Muscle layer of colon (tissue), 2 donors: ENCODE measurements at regions not wholly inside any gene's neighbourhood (a gene's known extent, or its start where the extent isn't known, plus 50 kb on each side); places are given as distances from the start of the nearest gene placed in this dataset.

ENCODE experiments used
- H3K27ac ChIP-seq: one replicate; pipeline ENCODE4 v1.7.0; 2013; ENCODE audit warnings: low read depth, mild to moderate bottlenecking, low read length, moderate library complexity
- H3K27me3 ChIP-seq, 2 donors: one replicate each; pipeline ENCODE4 v1.7.0; 2013; ENCODE audit warnings: low read length in 2 of 2, mild to moderate bottlenecking in 2 of 2; ENCODE audit not compliant: insufficient read depth in 2 of 2, control insufficient read depth in 1 of 2
- H3K36me3 ChIP-seq: one replicate; pipeline ENCODE4 v1.7.0; 2013; ENCODE audit warnings: mild to moderate bottlenecking, low read length; ENCODE audit not compliant: insufficient read depth
- H3K4me1 ChIP-seq: one replicate; pipeline ENCODE4 v1.7.0; 2013; ENCODE audit warnings: mild to moderate bottlenecking, low read length; ENCODE audit not compliant: insufficient read depth
- H3K4me3 ChIP-seq, 2 donors: one replicate each; pipeline ENCODE4 v1.7.0; 2013; ENCODE audit warnings: low read length in 2 of 2, low read depth in 1 of 2, mild to moderate bottlenecking in 1 of 2, moderate library complexity in 1 of 2
- H3K9ac ChIP-seq: one replicate; pipeline ENCODE4 v1.7.0; 2013; ENCODE audit warnings: low read length
- H3K9me3 ChIP-seq: one replicate; pipeline ENCODE4 v1.7.0; 2013; ENCODE audit warnings: mild to moderate bottlenecking, low read length
- donor health status: abdominal sarcoma.
- donor health status: Adenocarcinoma of cecum.

DNA sequence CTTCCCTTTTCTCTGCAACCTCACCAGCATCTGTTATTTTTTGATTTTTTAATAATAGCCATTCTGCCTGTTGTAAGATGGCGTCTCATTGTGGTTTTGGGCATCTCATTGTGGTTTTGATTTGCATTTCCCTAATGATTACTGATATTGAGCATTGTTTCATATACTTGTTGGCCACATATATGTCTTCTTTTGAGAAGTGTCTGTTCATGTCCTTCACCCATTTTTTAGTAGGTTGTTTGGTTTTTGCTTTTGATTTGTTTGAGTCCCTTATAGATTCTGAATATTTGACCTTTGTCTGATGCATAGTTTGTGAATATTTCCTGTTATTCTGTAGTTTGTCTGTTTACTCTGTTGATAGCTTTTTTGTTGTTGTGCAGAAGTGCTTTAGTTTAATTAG is 312.2 kb upstream of the TBC1D5 start:
- Histone ChIP-seq H3K4me3 (no peak overlapping the region), H3K27ac (no peak overlapping the region), H3K36me3 (no peaks in the 10 kb centered on the region), H3K4me1 (no peaks in the 10 kb centered on the region), H3K9ac (no peak overlapping the region), H3K27me3 (no peaks in the 10 kb centered on the region), H3K9me3 (no peaks in the 10 kb centered on the region)

- Histone ChIP-seq H3K9ac (no peak overlapping the region), H3K36me3 (no peaks in the 10 kb centered on the region), H3K27ac (no peak overlapping the region), H3K9me3 (no peaks in the 10 kb centered on the region), H3K4me1 (peaks cover 8% of the 10 kb centered on the region), H3K27me3 (no peaks in the 10 kb centered on the region), H3K4me3 (no peak overlapping the region)
Observed at GRCh38 chr3:18051306-18051705, 308.9 kb upstream of the TBC1D5 start.

DNA sequence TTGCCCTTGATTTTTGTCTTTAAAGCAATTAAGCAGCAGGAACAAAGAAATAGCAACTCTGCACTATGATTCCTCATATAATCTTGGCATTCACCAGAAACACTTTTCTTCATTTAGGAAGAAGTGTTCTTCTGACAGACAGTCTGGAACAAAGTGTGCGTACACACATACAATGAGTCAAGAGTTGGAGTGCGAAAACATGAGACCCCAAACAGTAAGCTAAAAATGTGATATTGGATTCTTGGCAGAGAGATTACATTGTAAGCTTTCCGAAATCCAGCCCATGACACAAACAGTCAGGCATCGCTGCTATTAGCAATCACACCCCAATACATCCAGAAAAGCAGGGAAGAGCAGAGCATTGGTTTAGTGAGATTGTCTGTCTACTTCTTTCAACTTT is 306.7 kb upstream of the TBC1D5 start:
- Histone ChIP-seq H3K27ac (no peak overlapping the region), H3K9me3 (no peaks in the 10 kb centered on the region), H3K9ac (no peak overlapping the region), H3K4me3 (no peak overlapping the region), H3K27me3 (no peaks in the 10 kb centered on the region), H3K36me3 (no peaks in the 10 kb centered on the region), H3K4me1 (peaks cover 13% of the 10 kb centered on the region)

GRCh38 chr3:18047052-18047451 is 304.6 kb upstream of the TBC1D5 start:
- Histone ChIP-seq H3K4me1 (peaks cover 13% of the 10 kb centered on the region), H3K9ac (no peak overlapping the region), H3K27ac (no peak overlapping the region), H3K36me3 (no peaks in the 10 kb centered on the region), H3K27me3 (no peaks in the 10 kb centered on the region), H3K9me3 (no peaks in the 10 kb centered on the region), H3K4me3 (no peak overlapping the region)

- Histone ChIP-seq H3K36me3 (no peaks in the 10 kb centered on the region), H3K9ac (no peak overlapping the region), H3K4me3 (no peak overlapping the region), H3K4me1 (peaks cover 13% of the 10 kb centered on the region), H3K27me3 (no peaks in the 10 kb centered on the region), H3K27ac (no peak overlapping the region), H3K9me3 (no peaks in the 10 kb centered on the region)
Observed at GRCh38 chr3:18046131-18046915, 303.9 kb upstream of the TBC1D5 start.

DNA sequence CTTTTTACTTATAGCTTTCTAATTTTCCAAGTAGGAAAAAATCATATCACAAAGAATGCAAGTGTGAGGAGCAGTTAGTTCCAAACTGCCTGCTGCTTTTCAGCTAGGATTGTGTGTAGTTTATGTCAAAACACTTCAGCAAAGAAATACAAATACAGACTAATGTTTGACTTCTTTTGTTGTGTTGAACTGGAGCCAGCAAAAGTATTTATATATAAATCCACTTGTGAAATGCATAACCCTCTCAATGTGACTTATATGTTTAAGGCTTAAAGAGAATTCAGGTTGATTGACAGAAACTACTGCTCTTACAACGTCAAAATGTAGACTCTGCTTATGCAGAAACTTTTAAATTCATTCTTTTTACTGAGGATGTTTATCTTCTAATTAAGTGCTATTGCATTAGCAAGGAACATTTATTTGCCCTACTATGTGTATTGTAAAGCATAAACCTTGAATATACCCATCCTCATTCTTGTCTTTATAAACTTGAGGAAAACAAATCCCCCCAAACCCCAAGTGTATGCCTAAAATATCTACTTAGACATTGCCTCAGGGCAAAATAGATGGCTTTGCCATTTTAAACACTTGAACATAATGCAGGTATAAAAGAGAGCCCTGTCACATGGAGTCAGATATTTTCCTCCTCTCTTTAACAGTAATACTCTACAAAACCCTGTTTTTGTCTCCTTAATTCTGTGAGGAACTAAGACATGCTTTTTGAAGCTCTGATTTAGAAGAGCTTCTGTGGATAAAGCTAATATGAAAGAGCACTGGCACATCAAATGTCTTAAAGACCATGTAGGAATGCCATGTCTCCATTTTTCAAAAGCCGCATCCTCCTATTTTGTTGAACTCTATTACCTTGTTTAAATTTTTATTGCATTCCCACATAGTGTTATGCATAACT is 302.8 kb upstream of the TBC1D5 start:
- Histone ChIP-seq H3K36me3 (no peaks in the 10 kb centered on the region), H3K27ac (no peak overlapping the region), H3K4me3 (no peak overlapping the region), H3K27me3 (no peaks in the 10 kb centered on the region), H3K9ac (no peak overlapping the region), H3K4me1 (peaks cover 13% of the 10 kb centered on the region), H3K9me3 (no peaks in the 10 kb centered on the region)

- Histone ChIP-seq H3K9me3 (no peaks in the 10 kb centered on the region), H3K27ac (no peak overlapping the region), H3K36me3 (no peaks in the 10 kb centered on the region), H3K27me3 (no peaks in the 10 kb centered on the region), H3K4me3 (no peak overlapping the region), H3K9ac (no peak overlapping the region), H3K4me1 (peaks cover 9% of the 10 kb centered on the region)
Observed at GRCh38 chr3:18044191-18044590, 301.8 kb upstream of the TBC1D5 start.

DNA sequence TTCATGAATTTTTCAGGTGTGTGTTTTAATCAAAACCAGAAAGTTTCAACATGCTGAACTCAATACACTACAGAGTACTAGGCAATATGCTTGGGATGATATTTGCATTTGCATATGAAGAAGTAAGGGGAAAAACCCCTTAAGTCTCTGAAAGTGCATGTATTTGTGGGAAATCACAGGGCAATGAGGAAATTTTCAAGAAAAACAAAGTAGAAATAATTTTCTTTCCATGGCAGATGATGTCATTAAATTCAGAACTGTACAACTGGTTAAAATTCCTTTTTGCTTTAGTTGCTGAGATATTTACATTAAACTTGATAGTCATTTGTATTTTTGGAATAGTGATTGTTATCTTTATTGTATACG is 294.0 kb upstream of the TBC1D5 start:
- H3K27ac ChIP-seq: no peak overlapping the region
- no peaks in the 10 kb centered on the region for H3K27me3 ChIP-seq
- H3K4me3 ChIP-seq: no peak overlapping the region
- no peaks in the 10 kb centered on the region for H3K4me1 ChIP-seq
- no peaks in the 10 kb centered on the region for H3K36me3 ChIP-seq
- no peak overlapping the region for H3K9ac ChIP-seq
- no peaks in the 10 kb centered on the region for H3K9me3 ChIP-seq

- no peak overlapping the region for H3K9ac ChIP-seq
- H3K36me3 ChIP-seq: no peaks in the 10 kb centered on the region
- no peak overlapping the region for H3K4me3 ChIP-seq
- H3K9me3 ChIP-seq: no peaks in the 10 kb centered on the region
- no peaks in the 10 kb centered on the region for H3K4me1 ChIP-seq
- no peak overlapping the region for H3K27ac ChIP-seq
- H3K27me3 ChIP-seq: no peaks in the 10 kb centered on the region
Observed at GRCh38 chr3:18035641-18036449, 293.4 kb upstream of the TBC1D5 start.

- Histone ChIP-seq H3K27ac (no peak overlapping the region), H3K27me3 (no peaks in the 10 kb centered on the region), H3K9me3 (no peaks in the 10 kb centered on the region), H3K4me3 (no peak overlapping the region), H3K9ac (no peak overlapping the region), H3K4me1 (no peaks in the 10 kb centered on the region), H3K36me3 (no peaks in the 10 kb centered on the region)
Observed at GRCh38 chr3:18033581-18034108, 291.2 kb upstream of the TBC1D5 start.

GRCh38 chr3:18030371-18030870 is 288.0 kb upstream of the TBC1D5 start:
- no peak overlapping the region for H3K4me3 ChIP-seq
- no peak overlapping the region for H3K27ac ChIP-seq
- no peaks in the 10 kb centered on the region for H3K9me3 ChIP-seq
- H3K9ac ChIP-seq: no peak overlapping the region
- H3K4me1 ChIP-seq: no peaks in the 10 kb centered on the region
- H3K36me3 ChIP-seq: no peaks in the 10 kb centered on the region
- H3K27me3 ChIP-seq: no peaks in the 10 kb centered on the region
